Esophagus muscularis mucosa (tissue), 4 donors: ENCODE measurements at regions not wholly inside any gene's neighbourhood (a gene's known extent, or its start where the extent isn't known, plus 50 kb on each side); places are given as distances from the start of the nearest gene placed in this dataset.

ENCODE experiments used
- DNase-seq: peaks from one replicate; pipeline ENCODE4 v3.0.0-alpha.2; 2017; ENCODE audit errors: extremely low spot score
- H3K27ac ChIP-seq, 4 donors: fragments of 200-600 bp; sonication (generic); replicated peaks in 1 of 4; 1 replicate in 3 of 4; 2 replicates in 1 of 4; pipeline ENCODE4 v1.5.1; 2016 to 2019; ENCODE audit warnings: mild to moderate bottlenecking in 1 of 4
- H3K27me3 ChIP-seq, 4 donors: fragments of 200-600 bp; sonication (generic); one replicate each; pipeline versions ENCODE4 v1.5.1 to v1.6.0; 2016 to 2019
- H3K36me3 ChIP-seq, 4 donors: fragments of 200-600 bp; sonication (generic); one replicate each; pipeline ENCODE4 v1.5.1; 2016 to 2019
- H3K4me1 ChIP-seq, 4 donors: fragments of 200-600 bp; sonication (generic); one replicate each; pipeline ENCODE4 v1.5.1; 2016 to 2019
- H3K4me3 ChIP-seq, 4 donors: fragments of 200-600 bp; sonication (generic); 1 replicate in 2 of 4; 2 replicates in 2 of 4; pipeline ENCODE4 v1.5.1; 2016 to 2019; ENCODE audit warnings: mild to moderate bottlenecking in 4 of 4, moderate library complexity in 1 of 4
- H3K9me3 ChIP-seq, 4 donors: fragments of 200-600 bp; sonication (generic); 1 replicate in 3 of 4; 2 replicates in 1 of 4; pipeline ENCODE4 v1.5.1; 2016 to 2019
- CTCF ChIP-seq, 3 experiments: fragments of 200-600 bp in 2 of 3; fragments of 450-650 bp in 1 of 3; sonication (generic) in 2 of 3; IDR thresholded peaks; one replicate each; pipeline ENCODE4 v1.5.1; 2017 to 2019; ENCODE audit warnings: antibody characterized with exemption in 3 of 3, mild to moderate bottlenecking in 2 of 3, moderate library complexity in 1 of 3
- EP300 ChIP-seq: sonication (generic); formaldehyde crosslinking; IDR thresholded peaks from one replicate; pipeline ENCODE4 v1.6.1; 2017; ENCODE audit warnings: antibody characterized with exemption
- POLR2A ChIP-seq: fragments of 450-650 bp; IDR thresholded peaks from one replicate; pipeline ENCODE4 v1.6.1; 2017; ENCODE audit warnings: antibody characterized with exemption, moderate library complexity, mild to moderate bottlenecking, low read depth
- POLR2AphosphoS5 ChIP-seq, 2 donors: sonication (generic); formaldehyde crosslinking; IDR thresholded peaks; one replicate each; pipeline ENCODE4 v1.6.1; 2017; ENCODE audit warnings: antibody characterized with exemption in 2 of 2
- WGBS: methylation state at CpG from one replicate; pipeline ENCODE4 v1.1.5; 2018; 5-methylcytosine and 5-hydroxymethylcytosine counted together
- intact Hi-C: fragments of 100-400 bp; cut with DNase I; formaldehyde crosslinking; loops from one replicate; pipeline ENCODE4 v1.15.1; 2023

GRCh38 chr6:92329208-92329847 is 1090.0 kb downstream of the EPHA7 start:
- Histone ChIP-seq H3K4me1 (peaks cover 0 to 4% (median 2%) of the 10 kb centered on the region in 4 donors), H3K27me3 (no peaks in the 10 kb centered on the region), H3K27ac (no peak overlapping the region), H3K36me3 (no peaks in the 10 kb centered on the region), H3K4me3 (no peak overlapping the region), H3K9me3 (no peaks in the 10 kb centered on the region)
- intact Hi-C loops, result no loop called here
- WGBS, result 42% methylated on average over 7 of the region's 7 CpGs
- DNase-seq, result no peak
- TF ChIP-seq POLR2AphosphoS5 (IDR thresholded peaks at IDR 0.05) (no peak), EP300 (no peak), CTCF (IDR thresholded peaks at IDR 0.05) (no peak), POLR2A (no peak)

GRCh38 chr6:92315312-92315711 is 1104.0 kb downstream of the EPHA7 start:
- Histone ChIP-seq H3K4me1 (no peaks in the 10 kb centered on the region), H3K36me3 (no peaks in the 10 kb centered on the region), H3K9me3 (no peaks in the 10 kb centered on the region), H3K27ac (no peak overlapping the region), H3K27me3 (no peaks in the 10 kb centered on the region), H3K4me3 (no peak overlapping the region)
- intact Hi-C loops, result no loop called here
- TF ChIP-seq EP300 (no peak), CTCF (IDR thresholded peaks at IDR 0.05) (no peak), POLR2AphosphoS5 (IDR thresholded peaks at IDR 0.05) (no peak), POLR2A (no peak)
- no peak for DNase-seq
- 79% methylated on average over 1 of the region's 1 CpG for WGBS

- no peak for TF ChIP-seq POLR2A
- no peak for TF ChIP-seq CTCF (IDR thresholded peaks at IDR 0.05)
- TF ChIP-seq EP300, result no peak
- TF ChIP-seq POLR2AphosphoS5 (IDR thresholded peaks at IDR 0.05), result no peak
- Histone ChIP-seq H3K27me3 (no peaks in the 10 kb centered on the region), H3K27ac (no peak overlapping the region), H3K9me3 (no peaks in the 10 kb centered on the region), H3K4me1 (no peaks in the 10 kb centered on the region), H3K4me3 (no peak overlapping the region), H3K36me3 (no peaks in the 10 kb centered on the region)
- intact Hi-C loops, result no loop called here
- no peak for DNase-seq
- 79% methylated on average over 4 of the region's 4 CpGs for WGBS
Observed at GRCh38 chr6:92297101-92297500, 1122.3 kb downstream of the EPHA7 start.

GRCh38 chr6:92292067-92292466 is 1127.3 kb downstream of the EPHA7 start:
- TF ChIP-seq CTCF (IDR thresholded peaks at IDR 0.05) (no peak), EP300 (no peak), POLR2A (no peak), POLR2AphosphoS5 (IDR thresholded peaks at IDR 0.05) (no peak)
- no peak for DNase-seq
- Histone ChIP-seq H3K4me1 (no peaks in the 10 kb centered on the region), H3K27ac (no peak overlapping the region), H3K9me3 (no peaks in the 10 kb centered on the region), H3K36me3 (no peaks in the 10 kb centered on the region), H3K4me3 (no peak overlapping the region), H3K27me3 (no peaks in the 10 kb centered on the region)
- intact Hi-C loops, result no loop called here
- 56% methylated on average over 1 of the region's 1 CpG for WGBS

GRCh38 chr6:92289831-92290230 is 1129.5 kb downstream of the EPHA7 start:
- Histone ChIP-seq H3K9me3 (no peaks in the 10 kb centered on the region), H3K27me3 (no peaks in the 10 kb centered on the region), H3K4me3 (no peak overlapping the region), H3K4me1 (no peaks in the 10 kb centered on the region), H3K36me3 (no peaks in the 10 kb centered on the region), H3K27ac (no peak overlapping the region)
- intact Hi-C loops, result no loop called here
- TF ChIP-seq EP300 (no peak), POLR2AphosphoS5 (IDR thresholded peaks at IDR 0.05) (no peak), POLR2A (no peak), CTCF (IDR thresholded peaks at IDR 0.05) (no peak)
- no peak for DNase-seq
